Sciatic nerve (tissue), 2 donors: ENCODE measurements at regions not wholly inside any gene's neighbourhood (a gene's known extent, or its start where the extent isn't known, plus 50 kb on each side); places are given as distances from the start of the nearest gene placed in this dataset.
"Not testable (repeated sequence)": the region's sequence is repeated elsewhere in the genome, so short reads cannot be mapped to it uniquely, and the experiment has no call there.

Experiments used
- ATAC-seq: fragments of 200-7000 bp; cut with Tn5 transposase; one replicate; pipeline ENCODE4 v1.9.1; 2020; ENCODE audit warnings: mild to moderate bottlenecking, moderate library complexity
- DNase-seq: peaks from one replicate; pipeline ENCODE4 v3.0.0-alpha.2; 2020; ENCODE audit warnings: low spot score
- intact Hi-C: fragments of 100-400 bp; cut with DNase I; formaldehyde crosslinking; loops from one replicate; pipeline ENCODE4 v1.14.2; 2022
- donor health status: DM: no; HTN: no; CAD: no.
- donor health status: DM: no; HTN: no; CAD: no.

GRCh38 chr3:106341586-106342162 lies 472.9 kb upstream of the CBLB start:
- intact Hi-C loops, result no loop called here
- no peak for DNase-seq
- ATAC-seq, result no peak

GRCh38 chr3:106342386-106342785 lies 473.6 kb upstream of the CBLB start:
- DNase-seq (no peak), ATAC-seq (peak; percentile 78)
- intact Hi-C loops, result no loop called here

DNA sequence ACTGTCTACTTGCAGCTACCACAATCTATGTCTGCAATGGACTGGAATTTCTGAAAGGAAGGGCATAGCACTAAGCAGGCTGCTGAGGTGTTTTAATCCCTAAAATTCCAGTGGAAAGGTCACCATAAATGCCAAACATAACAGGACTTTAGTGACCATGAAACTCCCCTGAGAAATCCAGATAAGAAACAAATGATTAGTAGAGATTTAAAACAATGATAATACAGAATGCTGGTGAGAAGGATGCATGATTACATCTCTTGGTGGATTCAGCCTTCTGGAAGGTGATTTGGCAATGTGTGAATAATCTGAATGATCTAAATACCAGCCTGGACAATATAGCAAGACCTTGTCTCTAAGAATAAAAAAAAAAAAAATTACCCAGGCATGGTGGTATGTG lies 475.0 kb upstream of the CBLB start:
- DNase-seq, result no peak
- no peak for ATAC-seq

DNA sequence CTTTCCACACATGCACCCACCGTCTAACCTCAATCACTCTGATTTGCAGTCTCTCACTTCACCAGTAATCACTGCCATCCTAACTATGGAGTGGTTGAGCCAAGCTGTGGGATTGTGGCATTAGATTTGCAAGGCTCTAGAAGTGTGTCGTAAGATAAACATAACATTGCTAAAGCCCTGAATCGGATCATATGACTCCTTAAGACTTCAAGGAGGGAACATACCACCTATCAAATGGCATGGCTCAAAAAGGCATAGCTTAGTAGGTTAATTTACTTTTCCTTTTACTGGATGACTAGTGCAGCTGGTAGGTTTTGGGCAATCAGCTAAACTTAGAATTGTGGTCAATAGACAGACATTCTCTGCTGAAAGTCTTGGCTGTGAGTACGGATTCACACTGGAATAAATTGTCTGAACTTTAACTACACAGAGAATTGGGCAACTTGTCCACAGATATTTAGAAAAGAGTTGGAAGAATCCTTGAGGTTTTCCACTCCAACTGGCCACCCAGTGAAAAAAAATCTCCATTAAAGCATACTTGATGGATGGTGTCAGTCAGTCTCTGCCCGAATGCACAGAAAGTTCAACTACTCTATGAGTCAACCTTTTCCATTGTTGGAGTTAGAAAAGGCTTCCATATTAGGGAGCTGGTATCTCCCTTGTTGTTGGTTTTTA lies 476.7 kb upstream of the CBLB start:
- intact Hi-C loops, result no loop called here
- no peak for DNase-seq
- peak; percentile 83 for ATAC-seq

More for the DNA sequence above, 475.0 kb upstream of the CBLB start:
- intact Hi-C loops, result no loop called here

DNA sequence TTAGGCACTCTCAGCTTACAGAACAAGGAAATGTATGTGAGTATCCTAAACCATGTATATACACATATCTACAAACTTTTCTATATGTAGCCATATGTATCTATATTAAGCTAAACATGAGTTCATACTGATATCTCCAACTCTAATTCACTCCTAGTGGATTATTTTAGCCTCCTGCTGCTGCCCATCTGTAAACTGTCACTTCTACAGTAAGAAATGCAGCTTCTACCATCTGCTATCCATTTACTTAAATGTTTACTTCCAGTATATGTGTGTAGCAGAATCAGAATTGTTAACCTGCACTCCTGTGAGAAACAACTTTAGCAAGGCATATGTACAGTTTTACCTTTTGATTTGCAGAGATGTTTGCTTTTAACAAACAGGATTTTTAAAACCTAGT lies 478.5 kb upstream of the CBLB start:
- DNase-seq (no peak), ATAC-seq (no peak)
- intact Hi-C loops, result no loop called here

- intact Hi-C loops, result no loop called here
- ATAC-seq, result no peak
These were observed 479.4 kb upstream of the CBLB start for GRCh38 chr3:106348139-106348690.

GRCh38 chr3:106349191-106349881 lies 480.5 kb upstream of the CBLB start:
- intact Hi-C loops, result no loop called here
- no peak for DNase-seq
- ATAC-seq, result no peak

More at GRCh38 chr3:106348139-106348690, 479.4 kb upstream of the CBLB start:
- DNase-seq, result no peak

- DNase-seq (no peak), ATAC-seq (no peak)
- intact Hi-C loops, result no loop called here
These were observed 487.1 kb upstream of the CBLB start for GRCh38 chr3:106355873-106356272.

GRCh38 chr3:106359692-106360091 lies 490.9 kb upstream of the CBLB start:
- intact Hi-C loops, result no loop called here
- DNase-seq (no peak), ATAC-seq (no peak)

- DNase-seq, intact Hi-C loops, ATAC-seq: not testable (repeated sequence)
These were observed 492.1 kb upstream of the CBLB start for GRCh38 chr3:106360901-106361300.

DNA sequence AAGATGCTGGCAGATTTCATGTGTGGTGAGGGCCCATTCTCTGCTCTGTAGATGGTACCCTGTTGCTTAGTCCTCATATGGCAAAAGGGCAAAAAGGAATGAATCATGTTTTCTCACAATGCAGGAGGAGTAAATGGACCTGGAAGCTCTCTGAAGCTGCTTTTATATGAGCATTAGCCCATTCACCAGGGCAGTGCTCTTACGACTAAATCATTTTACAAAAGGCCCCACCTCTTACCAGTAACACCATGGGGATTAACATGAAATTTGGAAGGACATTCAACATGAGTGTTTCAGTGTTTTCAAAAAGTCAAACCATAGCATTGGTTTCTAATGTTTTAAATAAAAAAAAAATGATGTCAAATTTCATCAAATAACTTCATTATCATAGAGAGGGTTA lies 495.7 kb upstream of the CBLB start:
- DNase-seq, result no peak
- no peak for ATAC-seq
- intact Hi-C loops, result no loop called here

DNA sequence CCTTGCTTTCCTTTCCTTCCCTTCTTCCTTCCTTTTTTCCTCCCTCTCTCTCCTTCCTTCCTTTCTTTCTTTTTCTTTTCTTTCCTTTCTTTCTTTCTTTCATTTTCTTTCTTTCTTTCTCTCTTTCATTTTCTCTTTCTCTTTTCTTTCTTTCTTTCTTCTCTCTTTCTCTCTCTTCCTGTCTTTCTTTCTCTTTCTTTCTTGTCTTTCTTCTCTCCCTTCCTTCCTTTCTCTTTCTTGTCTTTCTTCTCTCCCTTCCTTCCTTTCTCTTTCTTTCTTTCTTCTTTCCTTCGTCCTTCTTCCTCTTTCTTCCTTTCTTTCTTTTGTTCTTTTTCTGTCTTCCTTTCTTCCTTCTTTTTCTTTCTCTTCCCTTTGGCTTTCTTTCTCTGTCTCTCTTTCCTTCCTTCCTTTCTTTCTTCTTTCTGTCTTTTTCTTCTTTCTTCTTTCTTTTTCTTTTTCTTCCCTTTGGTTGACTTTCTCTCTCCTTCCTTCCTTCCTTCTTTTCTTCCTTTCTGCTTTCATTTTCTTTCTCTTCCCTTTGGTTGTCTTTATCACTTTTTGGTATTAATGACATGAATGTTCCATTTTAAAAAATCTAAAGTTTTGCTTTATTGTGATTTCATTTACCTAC lies 496.4 kb upstream of the CBLB start:
- DNase-seq (no peak), ATAC-seq (no peak)
- intact Hi-C loops, result no loop called here

DNA sequence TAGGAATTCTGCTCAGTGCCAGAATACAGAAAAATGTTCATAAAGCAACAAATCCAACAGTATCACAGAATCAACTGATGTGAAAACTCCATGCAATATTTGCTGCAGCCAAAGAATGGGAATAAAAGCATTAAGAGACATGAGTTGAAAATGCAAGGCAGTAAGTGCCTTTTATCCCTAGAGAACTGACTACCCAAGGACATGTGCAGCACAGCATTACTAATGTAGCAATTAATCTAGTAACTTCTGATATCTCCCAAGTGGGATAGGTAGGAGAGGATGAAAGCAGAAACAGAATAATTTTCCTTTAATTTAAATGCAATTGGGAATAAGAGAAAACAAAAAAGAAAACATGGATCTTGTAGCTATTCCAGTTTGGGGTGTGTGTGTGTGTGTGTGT lies 497.5 kb upstream of the CBLB start:
- DNase-seq (no peak), ATAC-seq (no peak)
- intact Hi-C loops, result no loop called here

DNA sequence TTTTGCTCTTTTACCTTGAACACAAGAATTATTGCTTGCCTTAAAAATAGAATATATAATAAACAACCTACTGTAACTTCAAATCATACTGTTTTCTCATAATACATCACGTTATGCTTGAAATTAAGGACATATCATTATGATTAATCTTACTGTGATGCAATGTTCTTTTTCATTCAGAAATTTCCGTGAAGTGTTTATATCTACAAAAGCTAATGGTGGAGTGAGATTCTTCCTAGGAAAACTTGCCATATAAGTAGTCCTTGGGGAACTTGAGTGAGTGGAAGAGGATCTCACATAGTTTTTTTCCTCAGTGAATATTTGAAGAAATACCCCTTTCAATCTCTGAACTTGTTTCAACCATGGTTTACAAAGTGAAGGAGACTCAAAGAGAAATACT lies 498.7 kb upstream of the CBLB start:
- intact Hi-C loops, result no loop called here
- ATAC-seq (no peak), DNase-seq (no peak)

- ATAC-seq, result no peak
- no peak for DNase-seq
- intact Hi-C loops, result no loop called here
These were observed 502.6 kb upstream of the CBLB start for GRCh38 chr3:106371221-106371970.

- intact Hi-C loops, result no loop called here
- DNase-seq (no peak), ATAC-seq (no peak)
These were observed 503.4 kb upstream of the CBLB start for GRCh38 chr3:106371971-106372805.

- ATAC-seq, result no peak
- DNase-seq, result no peak
- intact Hi-C loops, result no loop called here
These were observed 504.0 kb upstream of the CBLB start for GRCh38 chr3:106372806-106373190.

GRCh38 chr3:106376016-106376570 lies 507.3 kb upstream of the CBLB start:
- DNase-seq (no peak), ATAC-seq (no peak)
- intact Hi-C loops, result no loop called here
